NCI-H128 (cell line): ENCODE measurements at regions not wholly inside any gene's neighbourhood (a gene's known extent, or its start where the extent isn't known, plus 50 kb on each side); places are given as distances from the start of the nearest gene placed in this dataset.

Experiments
- DNase-seq: peaks from one replicate; lab custom pipeline; 2025; ENCODE audit not compliant: unreplicated experiment; lab: John Stamatoyannopoulos, UW

GRCh38 chr1:219362702-219363101, 189.0 kb downstream of the LYPLAL1 start:
- no peak for DNase-seq

- no peak for DNase-seq
Measured at GRCh38 chr1:219359126-219359525, 185.4 kb downstream of the LYPLAL1 start.

DNA sequence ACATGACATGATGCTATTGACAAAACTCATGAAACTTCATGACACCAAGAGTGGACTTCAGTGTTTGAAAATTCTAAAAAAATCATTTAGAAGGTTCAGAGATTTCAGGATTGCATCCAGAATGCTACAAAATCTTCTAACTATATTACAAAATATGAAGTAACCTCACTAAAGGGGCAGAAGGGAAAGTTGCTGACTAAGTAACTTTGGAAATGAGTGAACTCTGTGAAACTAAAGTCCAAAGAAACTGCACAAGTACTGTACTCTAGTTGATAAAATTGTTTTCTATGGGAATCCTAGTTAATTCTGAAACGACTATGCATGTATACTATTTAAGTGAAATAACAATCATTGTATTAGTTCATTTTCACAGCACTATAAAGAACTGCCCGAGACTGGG, 184.4 kb downstream of the LYPLAL1 start:
- no peak for DNase-seq

DNA sequence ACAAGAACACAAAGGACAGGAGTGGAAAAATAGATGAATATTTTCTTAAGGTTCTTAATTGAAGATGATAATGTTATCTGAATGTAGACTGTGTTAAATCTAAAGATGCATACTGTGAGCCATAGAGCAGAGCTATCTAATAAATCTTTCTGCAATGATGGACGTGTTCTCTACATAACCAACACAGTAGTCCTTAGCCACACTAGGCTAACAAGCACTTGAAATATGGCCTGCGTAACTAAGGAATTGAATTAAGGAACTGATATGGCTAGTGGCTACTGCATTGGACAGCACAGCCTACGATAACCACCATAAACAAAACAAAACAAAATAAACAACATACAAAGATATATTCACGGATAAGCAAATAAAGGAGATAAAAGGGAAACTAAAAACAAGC, 181.3 kb downstream of the LYPLAL1 start:
- DNase-seq = no peak

- DNase-seq = no peak
Measured at GRCh38 chr1:219352961-219353651, 179.4 kb downstream of the LYPLAL1 start.

- DNase-seq = no peak
Measured at GRCh38 chr1:219350172-219350931, 176.7 kb downstream of the LYPLAL1 start.

GRCh38 chr1:219347921-219348391, 174.3 kb downstream of the LYPLAL1 start:
- no peak for DNase-seq

DNA sequence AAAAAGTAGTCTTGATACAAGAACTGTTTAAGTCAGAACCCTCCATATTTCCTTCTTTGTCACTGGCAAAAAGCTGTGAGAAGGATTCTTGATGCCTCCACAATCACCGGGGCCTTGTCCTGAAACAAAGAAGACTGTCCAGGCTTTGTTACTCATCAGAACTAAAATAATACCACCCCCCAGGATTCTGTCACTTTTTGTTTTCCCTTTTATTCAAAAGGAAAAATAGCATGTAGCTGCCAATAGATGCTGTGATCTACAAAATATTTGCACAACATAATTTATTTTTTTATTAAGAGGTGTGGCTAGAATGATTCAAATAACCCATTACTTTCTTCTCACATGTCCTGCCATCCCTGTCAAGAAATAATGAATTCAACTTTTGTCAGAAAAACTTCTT, 173.7 kb downstream of the LYPLAL1 start:
- DNase-seq = no peak

- no peak for DNase-seq
Measured at GRCh38 chr1:219345953-219346352, 172.3 kb downstream of the LYPLAL1 start.

GRCh38 chr1:219342836-219343235, 169.2 kb downstream of the LYPLAL1 start:
- no peak for DNase-seq

DNA sequence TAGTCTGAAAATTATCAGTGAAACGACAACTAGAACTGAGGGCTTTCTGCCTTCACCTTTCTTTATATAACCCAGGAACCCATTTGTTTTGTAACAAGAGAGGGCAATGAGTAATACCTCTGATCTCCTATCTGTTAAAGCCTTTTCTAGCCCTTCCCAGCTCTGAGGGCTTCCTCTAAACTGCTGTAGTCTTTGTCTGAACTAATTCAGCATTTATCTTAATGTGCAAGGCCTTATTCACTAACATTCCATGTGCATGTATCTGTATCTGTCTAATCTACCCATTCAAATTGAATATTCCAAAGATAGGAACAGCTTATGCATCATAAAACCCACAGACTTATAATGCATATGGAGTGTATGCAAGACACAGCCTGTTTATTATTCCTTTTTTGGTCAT, 167.1 kb downstream of the LYPLAL1 start:
- no peak for DNase-seq

DNA sequence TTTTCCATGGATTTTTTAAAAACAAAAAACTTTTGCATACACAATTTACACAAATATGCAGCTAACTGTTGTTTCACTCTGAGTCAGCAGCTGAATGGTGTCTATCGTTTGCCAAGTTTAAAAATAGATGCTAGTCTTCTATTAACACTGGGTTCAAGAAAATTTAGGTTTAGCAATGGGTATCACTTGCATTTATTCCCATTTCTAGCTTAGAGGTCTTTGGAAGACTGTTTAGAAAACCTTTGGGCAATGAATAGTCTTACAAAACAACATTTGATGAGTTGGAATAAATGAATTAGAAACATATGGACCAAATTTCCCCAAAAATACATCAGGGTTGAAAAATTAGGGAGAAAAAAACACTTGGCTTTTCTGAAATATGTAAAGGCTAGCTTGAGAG, 165.8 kb downstream of the LYPLAL1 start:
- DNase-seq = no peak

DNA sequence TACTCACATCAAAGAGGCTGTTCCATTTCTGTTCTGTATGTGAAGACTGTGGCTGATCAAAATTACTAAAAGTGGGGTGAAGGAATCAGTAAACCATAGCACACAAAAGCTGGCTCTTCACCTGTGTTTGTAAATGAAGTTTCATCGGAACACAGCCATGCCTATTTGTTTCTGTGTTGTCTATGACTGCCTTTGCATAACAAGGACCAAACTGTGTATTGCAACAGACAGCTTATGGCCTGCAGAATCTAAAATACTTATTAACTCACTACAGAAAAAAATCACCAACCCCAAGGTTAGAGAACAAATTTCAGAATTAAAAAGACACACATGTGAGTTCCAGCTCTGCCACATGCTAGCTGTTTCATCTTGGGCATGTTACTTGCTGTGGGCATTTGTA, 163.9 kb downstream of the LYPLAL1 start:
- no peak for DNase-seq

DNA sequence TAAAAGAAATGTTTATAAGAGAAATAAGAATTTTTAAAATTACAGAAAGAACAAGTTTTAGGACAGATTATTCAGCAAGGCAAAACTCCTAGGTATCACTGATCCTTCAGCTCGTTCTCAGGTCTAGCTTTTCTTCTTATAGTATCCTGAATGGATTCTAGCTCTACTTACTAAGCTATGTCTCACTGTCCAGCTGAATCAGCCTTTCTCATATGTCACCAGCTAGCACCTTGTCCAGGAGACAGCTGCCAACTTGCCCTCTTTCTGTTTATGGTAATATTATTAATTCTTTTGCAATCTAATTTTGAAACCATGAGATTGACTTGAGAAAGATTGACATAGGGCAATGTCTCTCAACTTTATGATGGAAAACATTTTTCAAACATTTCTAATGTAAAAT, 159.9 kb downstream of the LYPLAL1 start:
- DNase-seq = no peak

- no peak for DNase-seq
Measured at GRCh38 chr1:219331424-219331823, 157.7 kb downstream of the LYPLAL1 start.

DNA sequence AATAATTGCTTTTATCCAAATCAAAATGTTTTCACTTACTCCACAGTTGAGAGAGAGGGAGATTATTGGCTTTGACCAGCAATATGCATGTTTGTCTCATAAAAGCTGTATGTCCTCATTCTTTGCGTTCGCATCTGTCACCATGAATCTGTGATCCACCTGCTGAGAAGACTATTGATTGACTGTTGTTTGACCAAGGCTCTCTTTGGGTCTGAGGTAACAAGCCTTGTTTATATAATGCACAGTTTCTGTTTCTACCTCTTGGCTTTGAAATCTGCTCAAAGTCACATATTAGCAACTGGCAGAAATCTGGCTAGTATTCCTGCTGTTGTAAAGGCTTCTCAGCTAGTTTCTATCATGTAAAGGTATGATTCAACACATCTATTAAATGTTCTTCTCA, 157.0 kb downstream of the LYPLAL1 start:
- DNase-seq = no peak

GRCh38 chr1:219330001-219330400, 156.3 kb downstream of the LYPLAL1 start:
- no peak for DNase-seq

DNA sequence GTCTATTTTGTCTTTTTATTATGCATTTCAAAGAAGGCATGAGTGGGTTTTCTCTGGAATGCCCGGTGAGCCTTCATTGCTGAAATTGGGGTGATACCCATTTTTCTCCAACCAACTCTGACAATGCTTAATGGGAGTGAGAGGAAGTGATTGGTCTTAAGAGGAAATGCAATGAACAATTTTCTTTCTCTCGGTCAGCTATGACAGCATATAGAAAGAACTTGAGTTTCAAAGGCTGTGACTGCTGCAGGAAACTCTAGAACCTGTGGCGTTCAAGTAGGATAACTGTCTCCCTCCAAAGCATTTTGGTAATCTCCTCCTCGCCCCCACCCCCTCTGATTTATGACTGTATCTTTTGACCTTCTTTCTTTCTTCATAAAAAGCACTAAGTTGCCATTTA, 155.9 kb downstream of the LYPLAL1 start:
- no peak for DNase-seq

GRCh38 chr1:219326843-219327242, 153.2 kb downstream of the LYPLAL1 start:
- DNase-seq = no peak

DNA sequence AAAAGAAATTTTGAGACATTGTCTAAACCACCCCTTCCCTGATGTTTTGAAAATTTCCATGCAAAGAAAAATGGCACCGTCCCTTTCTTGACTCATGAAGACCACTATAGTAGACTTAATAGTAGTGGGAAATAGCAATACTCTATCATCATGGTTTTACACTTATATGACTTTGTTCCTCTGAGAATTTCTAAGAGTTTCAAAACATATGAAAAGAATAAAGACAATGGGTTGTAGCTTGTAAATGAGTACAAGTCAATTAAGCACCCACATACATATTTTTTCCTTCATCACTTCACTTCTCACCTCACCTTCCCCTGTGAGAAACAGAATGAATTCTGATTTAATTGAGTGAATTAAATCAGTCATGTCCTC, 151.7 kb downstream of the LYPLAL1 start:
- no peak for DNase-seq

GRCh38 chr1:219324629-219325367, 151.1 kb downstream of the LYPLAL1 start:
- DNase-seq = no peak

DNA sequence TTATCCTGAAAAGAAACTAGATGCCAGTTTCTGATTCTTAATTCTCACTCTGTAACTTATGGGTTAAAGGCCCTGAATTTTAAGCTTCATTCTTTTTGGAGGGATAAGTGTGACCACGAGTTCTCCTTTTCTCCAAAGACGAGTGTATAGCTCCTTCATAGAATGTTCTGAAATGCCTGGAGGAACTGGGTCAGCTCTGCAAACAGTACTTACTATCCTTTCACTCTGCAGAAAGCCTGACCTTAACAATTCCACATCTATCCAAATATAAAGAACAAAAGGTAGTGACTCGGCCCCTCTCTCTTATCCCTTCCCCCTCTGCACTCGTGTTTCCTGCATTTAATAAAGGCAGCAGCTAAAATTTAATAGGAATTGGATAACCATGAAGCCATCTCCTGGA, 150.5 kb downstream of the LYPLAL1 start:
- DNase-seq = no peak
